ENCODE measurements at regions not wholly inside any gene's neighbourhood (a gene's known extent, or its start where the extent isn't known, plus 50 kb on each side); places are given as distances from the start of the nearest gene placed in this dataset.

DNA sequence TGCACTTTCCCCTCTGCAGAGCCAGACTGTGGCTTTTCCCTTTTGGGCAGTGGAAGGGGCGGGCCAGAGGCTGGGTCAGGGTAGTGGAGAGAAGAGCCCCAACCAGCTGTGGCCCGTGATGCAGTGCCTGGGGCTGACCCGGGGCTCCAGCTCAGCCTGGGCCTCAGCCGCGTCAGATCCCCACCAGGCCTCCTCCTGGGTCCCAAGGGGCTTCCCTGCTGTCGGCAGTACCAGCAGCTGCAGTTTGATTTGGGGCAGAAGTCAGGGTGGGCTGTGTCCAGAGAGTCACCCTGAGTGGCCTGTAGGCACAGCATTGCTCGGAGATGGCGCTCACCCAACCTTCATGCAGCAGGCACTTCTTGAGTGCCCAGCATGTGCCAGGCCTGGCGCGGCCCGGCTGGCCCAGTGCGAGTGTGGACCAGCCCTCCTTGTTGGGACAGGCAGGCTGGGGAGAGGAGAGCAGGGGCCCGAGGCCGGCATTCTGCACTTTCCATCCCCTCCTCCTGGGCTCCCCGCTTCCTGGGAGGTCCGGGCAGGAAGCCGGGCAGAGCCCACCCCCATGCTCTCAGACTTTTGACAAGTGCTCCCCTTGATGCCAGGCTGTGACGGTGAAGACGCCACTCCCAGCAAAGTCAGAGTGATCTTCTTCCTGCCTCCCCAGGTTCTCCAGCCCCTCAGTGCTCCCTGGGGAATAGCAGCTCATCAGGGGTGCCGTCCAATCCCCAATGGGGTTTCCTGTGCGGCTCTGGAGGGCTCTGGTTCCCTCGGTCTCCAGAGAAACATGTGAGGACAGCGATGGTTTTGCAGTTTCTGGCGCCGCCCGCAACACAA lies 88.3 kb upstream of the COL5A1 start:
- peak; percentile 82 for DNase-seq (ENCODE audit: low spot score)
- intact Hi-C loops (cut with DNase I): no loop called here

DNA sequence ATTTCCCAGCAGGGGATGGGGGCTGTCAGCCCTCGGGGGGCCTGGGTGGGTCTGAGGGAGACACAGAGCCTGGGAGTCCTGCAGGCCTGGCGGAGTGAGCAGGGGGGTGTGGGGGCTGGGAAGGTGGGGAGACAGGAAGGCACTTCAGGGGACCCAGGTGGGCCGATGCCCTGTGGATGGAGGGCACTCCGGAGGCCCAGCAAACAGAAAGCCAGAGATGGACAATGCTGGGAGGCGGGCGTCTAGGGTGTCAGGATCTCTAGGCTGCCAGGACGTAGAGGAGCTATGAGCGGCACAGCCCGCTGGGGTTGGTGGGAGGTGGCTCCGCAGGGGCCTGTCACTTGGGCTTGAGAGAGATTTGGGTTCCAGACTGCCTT lies 87.6 kb upstream of the COL5A1 start:
- DNase-seq (ENCODE audit: low spot score): peak; percentile 59
- intact Hi-C loops (cut with DNase I): no loop called here

DNA sequence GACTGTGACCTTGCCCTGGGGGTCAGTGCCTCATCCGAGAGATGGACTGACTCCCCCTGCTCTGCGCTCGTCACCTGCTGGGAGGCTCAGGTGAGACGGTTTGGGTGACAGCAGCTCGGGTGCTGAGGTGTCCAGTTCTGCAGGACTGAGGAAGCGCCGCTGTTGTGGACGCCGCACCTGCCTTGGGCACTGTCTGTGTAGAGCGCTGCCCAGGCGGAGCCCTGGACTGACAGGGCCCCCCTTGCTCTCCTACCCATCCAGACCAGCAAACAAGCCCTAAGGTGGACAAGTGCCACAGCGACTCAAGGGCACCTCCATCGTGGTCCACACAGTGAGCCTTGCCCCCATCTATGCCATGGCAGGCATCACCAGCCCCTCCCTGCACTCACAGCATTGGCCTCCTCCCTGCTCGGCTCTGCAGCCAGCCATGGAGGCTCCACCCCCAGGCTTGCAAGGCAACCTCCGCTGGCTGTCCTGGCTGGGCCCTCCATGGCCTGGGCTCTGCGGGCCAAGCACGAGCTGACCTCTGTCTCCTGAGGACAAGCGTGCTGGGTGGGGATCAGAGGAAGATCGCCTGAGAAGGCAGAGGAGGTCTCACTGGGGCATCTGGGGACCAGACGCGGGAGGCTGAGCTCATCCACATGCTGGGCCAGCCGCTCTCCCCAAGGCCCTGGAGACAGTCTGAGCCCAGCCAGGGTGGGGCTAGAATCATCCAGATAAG lies 87.1 kb upstream of the COL5A1 start:
- intact Hi-C loops (cut with DNase I): no loop called here
- peak; percentile 84 for DNase-seq (ENCODE audit: low spot score)

DNA sequence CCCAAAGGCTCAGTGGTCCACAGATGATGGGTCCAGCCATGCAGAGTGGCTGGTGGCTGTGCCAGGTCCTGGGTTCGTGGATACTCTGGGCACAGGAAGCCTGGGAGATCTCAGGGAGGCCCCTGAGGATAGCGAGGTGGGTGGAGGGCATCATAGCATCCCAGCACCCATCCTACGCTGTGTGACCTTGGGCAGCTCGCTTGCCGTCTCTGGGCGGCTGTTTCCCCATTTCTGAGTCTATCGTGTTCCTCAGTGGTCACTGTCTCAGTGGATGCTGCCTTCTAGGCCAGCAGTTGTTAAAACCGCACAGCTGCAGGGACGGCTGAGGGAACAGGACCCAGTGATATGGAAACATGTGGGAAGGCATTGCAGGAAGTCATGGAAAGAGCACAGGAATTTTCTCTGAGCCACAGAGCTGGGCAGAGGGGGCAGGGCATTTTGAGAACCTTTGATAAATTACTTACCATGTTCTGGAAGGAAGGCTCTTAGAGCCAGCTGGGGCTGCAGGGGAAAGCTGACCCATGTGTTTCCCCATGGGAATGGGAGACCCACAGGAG lies 86.4 kb upstream of the COL5A1 start:
- peak; percentile 59 for DNase-seq (ENCODE audit: low spot score)
- intact Hi-C loops (cut with DNase I): no loop called here

DNA sequence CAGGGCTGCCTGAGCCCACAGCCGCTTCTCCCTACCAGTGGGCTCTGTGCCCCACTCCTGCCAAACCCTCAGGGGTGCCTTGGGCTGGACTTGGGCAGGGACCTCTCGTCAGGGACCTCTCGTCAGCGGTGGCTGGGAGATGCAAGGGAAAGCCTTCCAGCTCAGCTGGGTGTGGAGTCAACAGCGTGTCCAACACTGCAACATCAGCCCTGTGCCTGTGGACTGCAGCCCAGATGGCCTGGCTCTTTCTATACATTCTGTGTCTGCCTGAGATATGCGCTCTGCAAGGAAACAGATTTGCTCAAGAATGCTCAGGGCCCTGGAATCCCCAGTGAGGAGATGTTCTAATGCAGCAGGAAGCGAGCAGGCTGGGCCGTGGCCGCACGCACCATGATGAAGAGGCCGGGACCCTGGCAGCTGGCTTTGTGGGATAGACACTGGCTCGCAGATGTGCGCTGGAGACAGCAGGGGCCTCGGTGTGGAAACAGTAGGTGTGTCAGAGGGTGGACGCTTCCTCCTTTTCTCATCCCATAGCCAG lies 85.0 kb upstream of the COL5A1 start:
- intact Hi-C loops (cut with DNase I): no loop called here
- DNase-seq (ENCODE audit: low spot score): peak; percentile 80

DNA sequence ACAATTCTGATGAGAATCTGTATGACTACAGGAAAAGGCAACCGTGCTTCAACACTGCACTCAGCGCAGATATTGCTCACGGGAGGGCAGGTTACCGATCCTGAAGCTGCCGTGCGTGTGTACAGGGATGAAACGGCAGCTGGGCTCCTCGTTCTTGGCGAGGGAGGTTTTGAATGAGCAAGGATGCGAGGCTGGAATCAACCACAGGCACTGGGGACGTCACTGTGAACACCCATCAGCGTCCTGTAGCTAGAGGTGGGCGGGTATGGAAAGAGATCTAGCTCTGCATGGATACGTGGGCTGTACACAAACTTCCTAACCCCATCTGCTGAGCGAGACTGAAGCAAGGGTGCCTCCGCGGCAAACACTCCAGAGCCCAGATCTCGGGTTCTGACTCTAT lies 84.3 kb upstream of the COL5A1 start:
- peak; percentile 76 for DNase-seq (ENCODE audit: low spot score)
- intact Hi-C loops (cut with DNase I): no loop called here

DNA sequence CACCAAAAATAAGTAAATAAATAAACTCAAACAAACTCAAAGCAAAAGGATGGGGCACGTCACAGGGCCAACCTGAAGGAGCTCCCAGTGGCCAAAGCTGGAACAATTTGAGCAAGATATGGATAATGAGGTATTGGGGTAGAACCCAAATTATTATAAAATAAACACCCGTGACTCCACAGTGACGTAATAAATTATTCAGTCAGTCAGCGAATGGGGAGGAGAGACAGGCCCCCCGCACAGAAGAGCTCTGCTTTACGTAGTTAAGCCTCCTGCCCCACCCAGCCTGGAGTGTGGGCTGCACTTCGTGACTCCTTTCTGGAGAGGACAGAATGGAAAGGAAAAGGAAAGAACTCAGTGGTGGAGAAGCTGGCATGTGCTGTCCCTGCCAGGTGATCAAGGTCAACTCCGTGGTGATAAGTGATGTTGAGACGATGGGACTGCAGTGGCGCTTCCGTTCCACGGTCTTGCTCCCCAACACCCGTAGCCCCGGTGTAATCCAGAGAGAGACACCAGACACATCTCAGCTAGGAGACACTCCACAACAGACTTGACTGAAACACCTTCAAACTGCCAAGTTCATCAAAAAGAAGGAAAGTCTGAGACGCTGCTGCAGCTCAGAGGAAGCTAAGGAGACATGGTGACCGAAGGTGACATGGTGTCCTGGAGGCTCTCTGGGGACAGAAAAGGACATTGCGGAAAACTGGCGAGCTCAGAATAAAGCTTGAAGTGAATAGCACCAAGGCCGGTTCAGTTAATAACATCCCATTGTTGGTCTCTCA lies 83.3 kb upstream of the COL5A1 start:
- intact Hi-C loops (cut with DNase I): no loop called here
- peak; percentile 58 for DNase-seq (ENCODE audit: low spot score)

DNA sequence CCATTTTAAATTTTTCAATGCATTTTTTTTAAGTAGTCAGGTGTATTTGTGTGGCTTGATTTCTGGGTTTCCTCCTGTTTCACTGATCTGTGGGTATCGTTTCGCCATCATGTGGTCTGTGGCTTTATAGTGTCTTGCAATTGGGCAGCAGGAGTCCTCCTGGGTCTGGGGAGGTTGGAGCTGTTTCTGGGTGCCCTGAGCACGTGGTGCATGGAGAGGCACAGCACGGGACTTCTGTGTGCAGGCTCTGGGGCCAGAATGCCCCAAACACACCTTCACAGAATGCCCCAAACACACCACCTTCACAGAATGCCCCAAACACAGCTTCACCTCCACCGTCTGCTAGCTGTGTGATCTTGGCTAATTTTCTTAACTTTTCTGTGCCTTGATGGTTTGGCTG lies 82.6 kb upstream of the COL5A1 start:
- DNase-seq (ENCODE audit: low spot score): peak; percentile 26
- intact Hi-C loops (cut with DNase I): no loop called here

DNA sequence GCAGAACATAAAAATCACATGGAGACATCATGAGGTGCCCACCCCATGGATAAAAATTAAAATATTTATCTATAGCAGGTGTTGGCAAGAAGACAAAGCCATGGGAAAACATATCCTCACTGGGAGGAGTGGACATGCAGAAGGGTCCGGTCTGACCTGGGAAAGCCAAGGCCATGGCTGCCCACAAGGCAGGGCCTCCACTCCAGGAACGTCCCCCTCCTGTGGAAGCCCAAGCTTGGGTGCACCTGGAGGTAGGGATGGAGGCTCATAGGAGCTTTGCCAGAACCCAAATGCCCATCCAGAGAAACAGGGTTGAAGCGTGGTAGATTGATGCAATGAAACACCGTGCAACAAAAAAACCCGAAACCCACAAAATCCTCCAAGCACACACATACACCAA lies 81.4 kb upstream of the COL5A1 start:
- intact Hi-C loops (cut with DNase I): no loop called here
- peak; percentile 57 for DNase-seq (ENCODE audit: low spot score)

DNA sequence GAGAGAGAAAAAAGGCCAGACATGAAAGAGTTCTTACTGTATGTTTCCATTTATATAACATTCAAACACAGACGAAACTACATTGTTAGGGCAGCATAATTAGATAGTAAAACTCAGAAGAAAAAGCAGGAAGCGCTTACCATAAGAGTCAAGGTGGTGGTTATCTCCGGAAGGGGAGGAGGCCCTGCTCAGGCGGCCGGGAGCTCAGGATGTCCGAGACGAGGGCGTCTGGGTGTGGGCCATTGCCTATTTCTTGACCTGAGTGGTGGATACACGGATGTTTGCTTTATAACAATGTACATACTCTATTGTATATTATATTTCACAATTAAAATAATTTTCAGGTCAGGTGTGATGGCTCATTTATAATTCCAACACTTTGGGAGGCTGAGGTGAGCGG lies 80.9 kb upstream of the COL5A1 start:
- no peak for DNase-seq (ENCODE audit: low spot score)

DNA sequence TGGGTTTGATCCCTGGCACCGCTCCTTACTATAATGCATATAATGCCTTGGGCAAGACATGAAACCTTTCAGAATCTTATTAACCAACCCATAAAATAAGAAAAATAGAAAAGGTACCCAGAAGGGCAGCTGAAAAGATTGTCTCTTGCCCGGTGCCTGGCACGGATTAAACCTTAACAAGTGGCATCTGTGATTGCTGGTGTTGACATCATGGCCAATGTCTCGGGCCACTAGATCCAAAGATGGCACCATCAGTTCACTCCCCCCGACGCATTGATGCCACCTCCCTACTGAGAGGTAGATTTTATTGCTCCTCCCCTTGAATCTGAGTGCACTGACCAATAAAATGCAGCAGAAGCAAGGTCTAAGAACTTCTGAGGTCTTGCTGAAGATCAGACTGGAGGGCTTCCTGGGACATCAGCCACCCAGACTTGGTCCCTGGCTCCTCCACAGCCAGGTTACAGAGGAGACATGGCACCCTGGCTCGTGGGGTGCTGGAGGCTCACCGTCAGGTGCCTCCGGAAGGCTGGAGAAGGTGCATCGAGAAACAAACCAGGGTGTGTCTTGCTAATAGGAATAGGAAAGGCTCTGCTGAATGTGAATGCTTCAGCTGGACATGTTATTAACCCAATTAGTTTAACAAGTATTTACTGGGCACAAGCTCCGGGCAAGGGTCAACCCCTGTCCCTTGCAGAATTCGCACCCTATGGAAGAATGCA lies 80.0 kb upstream of the COL5A1 start:
- DNase-seq (ENCODE audit: low spot score): peak; percentile 43

More for the DNA sequence above, 80.9 kb upstream of the COL5A1 start:
- intact Hi-C loops (cut with DNase I): no loop called here

DNA sequence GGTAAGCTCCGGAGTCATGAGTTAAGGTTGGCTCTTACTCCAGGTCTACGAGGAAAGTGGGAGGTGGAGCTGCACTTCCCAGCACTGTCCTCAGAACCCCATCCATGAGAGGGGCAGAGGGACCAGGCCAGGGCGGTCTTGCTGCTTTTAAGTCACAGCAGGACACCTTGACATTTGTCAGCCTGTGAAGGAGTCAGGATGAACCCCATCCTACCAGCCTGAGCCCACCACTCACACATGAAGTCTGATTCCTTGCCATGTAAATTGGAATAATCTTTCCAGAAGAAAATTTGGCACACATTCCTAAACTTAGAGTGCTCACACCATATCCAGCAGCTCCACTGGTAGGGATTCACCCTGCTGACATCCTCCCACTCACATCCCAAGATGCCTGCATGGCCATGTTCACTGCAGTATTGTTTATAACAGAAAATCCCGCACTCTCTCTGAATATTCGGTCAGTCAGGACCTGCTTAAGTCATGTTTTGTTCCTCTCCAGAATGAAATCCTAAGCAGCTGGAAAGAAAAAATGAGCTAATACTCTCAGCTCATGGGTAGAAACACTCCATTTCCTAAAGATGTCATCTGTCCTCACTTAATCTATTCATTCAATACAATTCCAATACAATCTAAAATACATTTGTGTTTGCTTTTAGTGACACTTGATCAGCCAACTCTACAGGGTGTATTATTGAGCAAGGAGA lies 79.3 kb upstream of the COL5A1 start:
- intact Hi-C loops (cut with DNase I): no loop called here
- no peak for DNase-seq (ENCODE audit: low spot score)

More for the DNA sequence above, 80.0 kb upstream of the COL5A1 start:
- intact Hi-C loops (cut with DNase I): no loop called here

DNA sequence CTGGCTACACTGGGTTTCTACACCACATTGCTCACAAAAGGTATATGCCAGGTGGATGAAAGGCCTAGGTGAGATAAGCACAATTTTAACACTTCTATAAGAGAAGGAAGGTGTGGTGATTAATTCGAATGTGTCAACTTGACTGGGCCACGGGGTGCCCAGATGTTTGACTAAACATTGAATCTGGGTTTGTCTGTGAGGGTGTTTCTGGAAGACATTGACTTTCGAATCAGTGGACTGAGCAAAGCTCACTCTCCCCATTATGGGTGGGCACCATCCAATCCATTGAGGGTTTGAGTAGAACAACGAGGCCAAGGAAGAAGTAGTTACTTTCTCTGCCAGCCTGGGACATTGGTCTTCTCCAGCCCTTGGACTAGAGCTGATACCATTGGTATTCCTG lies 78.2 kb upstream of the COL5A1 start:
- DNase-seq (ENCODE audit: low spot score): no peak
- intact Hi-C loops (cut with DNase I): no loop called here

DNA sequence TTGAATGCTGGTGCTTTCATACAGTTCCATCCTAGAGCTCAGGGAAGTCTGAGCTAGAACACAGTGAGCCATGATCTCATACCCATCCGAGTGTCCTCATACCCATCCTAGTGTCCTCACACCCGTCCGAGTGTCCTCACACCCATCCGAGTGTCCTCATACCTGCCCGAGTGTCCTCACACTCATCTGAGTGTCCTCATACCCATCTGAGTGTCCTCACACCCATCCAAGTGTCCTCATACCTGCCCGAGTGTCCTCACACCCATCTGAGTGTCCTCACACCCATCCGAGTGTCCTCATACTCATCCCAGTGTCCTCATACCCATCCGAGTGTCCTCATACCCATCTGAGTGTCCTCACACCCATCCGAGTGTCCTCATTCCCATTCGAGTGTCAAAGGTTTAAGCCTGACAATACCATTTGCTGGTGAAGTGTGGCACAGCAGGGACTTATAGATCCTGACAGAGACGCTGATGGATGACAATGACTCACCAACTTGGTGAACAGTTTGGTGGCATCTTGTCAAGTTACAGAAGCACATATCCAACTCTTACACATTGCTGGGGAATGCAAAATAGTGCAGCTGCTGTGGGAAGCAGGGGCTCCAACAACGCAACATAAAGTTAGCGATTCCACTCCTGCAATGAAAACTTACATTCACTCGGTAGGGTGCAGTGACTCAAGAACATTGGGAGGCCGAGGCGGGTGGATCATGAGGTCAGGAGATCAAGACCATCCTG lies 77.0 kb upstream of the COL5A1 start:
- intact Hi-C loops (cut with DNase I): loop anchor here in 1 of 2 donors (5.0 kb wide), 1 partner anchor 353 kb away; the partner anchor contains the start of gene FCN1
- DNase-seq (ENCODE audit: low spot score): peak; percentile 42

DNA sequence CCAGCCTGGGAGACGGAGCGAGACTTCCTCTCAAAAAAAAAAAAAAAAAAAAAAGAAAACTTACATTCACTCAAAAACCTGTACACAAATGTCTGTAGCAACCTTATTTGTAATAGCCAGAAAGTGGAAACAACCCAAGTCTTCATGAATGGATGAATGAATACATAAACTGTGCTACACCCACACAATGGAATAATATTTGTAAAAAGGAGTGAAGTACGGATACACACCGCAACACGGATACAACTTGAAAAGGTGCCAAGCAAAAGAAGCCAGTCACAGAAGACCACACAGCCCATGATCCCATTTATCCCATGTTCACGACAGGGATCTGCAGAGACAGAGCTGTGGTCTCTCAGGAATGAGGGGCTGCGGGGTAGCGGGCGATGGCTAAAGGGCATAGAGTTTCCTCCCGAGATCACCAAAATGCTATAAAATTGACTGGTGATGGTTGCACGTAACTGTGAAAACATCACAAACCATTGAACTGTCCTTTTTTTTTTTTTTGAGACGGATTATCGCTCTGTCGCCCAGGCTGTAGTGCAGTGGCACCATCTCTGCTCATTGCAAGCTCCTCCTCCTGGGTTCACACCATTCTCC lies 76.2 kb upstream of the COL5A1 start:
- peak; percentile 29 for DNase-seq (ENCODE audit: low spot score)
- intact Hi-C loops (cut with DNase I): loop anchor here in 1 of 2 donors (5.0 kb wide), 1 partner anchor 352 kb away; the partner anchor contains the start of gene FCN1

DNA sequence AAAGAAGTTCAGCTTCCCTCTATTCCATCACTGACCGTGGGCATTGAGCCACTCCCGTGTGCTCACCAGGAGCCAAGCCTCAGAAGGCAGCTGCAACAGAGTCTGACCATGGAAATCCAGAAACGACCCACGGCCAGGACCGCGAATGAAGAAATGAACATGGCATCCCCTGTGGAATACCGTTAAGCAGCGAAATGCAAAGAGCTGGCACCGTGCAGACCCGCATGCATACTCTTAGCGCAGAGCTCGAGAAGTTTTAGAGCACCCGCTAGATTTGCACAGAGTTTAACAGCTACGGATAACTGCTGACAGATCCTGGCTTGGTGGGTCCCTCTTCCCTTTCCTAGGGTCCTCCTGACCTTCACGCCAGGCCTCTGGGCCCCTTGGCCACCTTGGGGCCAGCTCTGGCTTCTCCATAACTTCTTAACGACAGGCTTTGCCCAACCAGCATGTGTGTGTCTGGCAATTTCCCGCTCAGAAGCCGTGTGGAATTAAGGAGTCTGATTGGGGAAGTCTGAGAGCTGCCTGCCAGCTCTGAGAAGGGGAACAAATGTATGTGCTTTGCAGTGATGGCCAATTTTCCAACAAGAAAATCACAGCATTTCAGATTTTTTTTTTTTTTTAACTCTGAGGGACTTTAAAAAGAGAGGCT lies 75.3 kb upstream of the COL5A1 start:
- intact Hi-C loops (cut with DNase I): loop anchor here in 1 of 2 donors (5.0 kb wide), 1 partner anchor 351 kb away; the partner anchor contains the start of gene FCN1
- DNase-seq (ENCODE audit: low spot score): peak; percentile 41

Data from posterior vena cava (tissue), 2 donors.